Caco-2 (cell line): ENCODE measurements at regions not wholly inside any gene's neighbourhood (a gene's known extent, or its start where the extent isn't known, plus 50 kb on each side); places are given as distances from the start of the nearest gene placed in this dataset.

Experiments
- BruUV-seq: library from RNA; stranded (reverse); fragments of 400-500 nt; replicated peaks from 2 replicates; lab custom pipeline; 2021; lab: Mats Ljungman, UMichigan
- CTCF ChIA-PET: fragments of 300-600 bp; sonication (Branson Sonifier 250); formaldehyde crosslinking; loops from one replicate; lab custom pipeline; 2022; ENCODE audit warnings: antibody characterized with exemption; lab: Charles Lee
- POLR2A ChIA-PET: fragments of 300-600 bp; sonication (Branson Sonifier 250); formaldehyde crosslinking; loops from one replicate; lab custom pipeline; 2022; ENCODE audit warnings: antibody characterized with exemption; lab: Charles Lee
- DNase-seq, 2 experiments: peaks; one replicate each; pipeline versions ENCODE4 v3.0.0 to v3.0.0-alpha.2; 2020 to 2022
- H3K27me3 ChIP-seq: replicated peaks from 2 replicates; pipeline ENCODE4 v1.6.0; 2011; ENCODE audit warnings: low read length; ENCODE audit not compliant: control insufficient read depth, insufficient read depth
- H3K36me3 ChIP-seq: 2 replicates; pipeline ENCODE4 v1.5.1; 2011; ENCODE audit warnings: low read length; ENCODE audit not compliant: control insufficient read depth, insufficient read depth
- H3K4me1 ChIP-seq: fragments of 250-450 bp; sonication (Bioruptor Pico); 2 replicates; pipeline ENCODE4 v1.5.1; 2020; ENCODE audit warnings: mild to moderate bottlenecking
- H3K4me3 ChIP-seq: 2 replicates; pipeline ENCODE4 v1.5.1; 2011; ENCODE audit warnings: low read depth, mild to moderate bottlenecking, control low read depth, low read length
- H3K9me3 ChIP-seq: fragments of 250-450 bp; sonication (Bioruptor Pico); 2 replicates; pipeline ENCODE4 v1.5.1; 2020; ENCODE audit warnings: mild to moderate bottlenecking, moderate library complexity
- H3K27ac Mint-ChIP-seq: one replicate; pipeline ENCODE4 v1.8.0; 2022; ENCODE audit warnings: mixed read lengths; ENCODE audit not compliant: unreplicated experiment
- H3K27me3 Mint-ChIP-seq: one replicate; pipeline ENCODE4 v1.8.0; 2022; ENCODE audit warnings: mixed read lengths; ENCODE audit not compliant: insufficient read depth, unreplicated experiment
- H3K36me3 Mint-ChIP-seq: one replicate; pipeline ENCODE4 v1.8.0; 2022; ENCODE audit warnings: mild to moderate bottlenecking, mixed read lengths; ENCODE audit not compliant: insufficient read depth, unreplicated experiment
- H3K4me1 Mint-ChIP-seq: one replicate; pipeline ENCODE4 v1.8.0; 2022; ENCODE audit warnings: low read depth, mixed read lengths; ENCODE audit not compliant: unreplicated experiment
- H3K4me3 Mint-ChIP-seq: one replicate; pipeline ENCODE4 v1.8.0; 2022; ENCODE audit warnings: mild to moderate bottlenecking, moderate library complexity, mixed read lengths; ENCODE audit not compliant: unreplicated experiment
- H3K9me3 Mint-ChIP-seq: one replicate; pipeline ENCODE4 v1.8.0; 2022; ENCODE audit warnings: mixed read lengths; ENCODE audit not compliant: unreplicated experiment
- CTCF ChIP-seq, 2 experiments: fragments of 200-600 bp in 1 of 2; IDR thresholded peaks; 1 replicate in 1 of 2; 2 replicates in 1 of 2; pipeline versions ENCODE4 v1.5.1 to v1.8.0; 2011 to 2022; ENCODE audit warnings: antibody characterized with exemption in 1 of 2, control low read depth in 1 of 2, inconsistent platforms in 1 of 2, low read depth in 1 of 2, low read length in 1 of 2, mild to moderate bottlenecking in 1 of 2, moderate library complexity in 1 of 2; ENCODE audit not compliant: insufficient read depth in 1 of 2, severe bottlenecking in 1 of 2, unreplicated experiment in 1 of 2
- intact Hi-C: fragments of 100-400 bp; cut with micrococcal nuclease; formaldehyde crosslinking; loops from one replicate; pipeline ENCODE4 v1.10.0; 2022; ENCODE audit not compliant: unreplicated experiment

GRCh38 chr5:155616779-155617392, 603.3 kb downstream of the KIF4B start:
- TF ChIP-seq CTCF (IDR thresholded peaks at IDR 0.05; ENCODE audit: insufficient read depth in 1 of 2, low read depth in 1 of 2, low read length in 1 of 2, severe bottlenecking in 1 of 2, unreplicated experiment in 1 of 2) = peak; percentile 86 to 91
- DNase-seq = peak; percentile 58 to 75
- H3K27ac Mint-ChIP-seq = no peak overlapping the region
- POLR2A ChIA-PET = no interaction called here
- peaks cover 13% of the 10 kb centered on the region for H3K27me3 Mint-ChIP-seq
- no peaks in the 10 kb centered on the region for H3K27me3 ChIP-seq
- H3K9me3 ChIP-seq = no peaks in the 10 kb centered on the region
- no peaks in the 10 kb centered on the region for H3K36me3 Mint-ChIP-seq
- H3K4me1 Mint-ChIP-seq = no peaks in the 10 kb centered on the region
- CTCF ChIA-PET = no interaction called here
- H3K36me3 ChIP-seq = no peaks in the 10 kb centered on the region
- no peaks in the 10 kb centered on the region for H3K4me1 ChIP-seq
- H3K9me3 Mint-ChIP-seq = no peaks in the 10 kb centered on the region
- no peak overlapping the region for H3K4me3 ChIP-seq
- no peak overlapping the region for H3K4me3 Mint-ChIP-seq
- intact Hi-C loops = loop anchor here (1.0 to 10.0 kb wide), 7 partner anchors 82 to 1515 kb away; no protein-coding TSS in a partner anchor
- no TSS peak for BruUV-seq

GRCh38 chr5:155619688-155620087, 606.1 kb downstream of the KIF4B start:
- POLR2A ChIA-PET = no interaction called here

GRCh38 chr5:155620821-155621410, 607.4 kb downstream of the KIF4B start:
- no peak for TF ChIP-seq CTCF (IDR thresholded peaks at IDR 0.05; ENCODE audit: insufficient read depth in 1 of 2, low read depth in 1 of 2, low read length in 1 of 2, severe bottlenecking in 1 of 2, unreplicated experiment in 1 of 2)
- Histone ChIP-seq H3K9me3 (no peaks in the 10 kb centered on the region), H3K4me3 (no peak overlapping the region), H3K27me3 (no peaks in the 10 kb centered on the region), H3K4me1 (no peaks in the 10 kb centered on the region), H3K36me3 (no peaks in the 10 kb centered on the region)
- Mint-ChIP-seq H3K27me3 (peaks cover 12% of the 10 kb centered on the region), H3K9me3 (no peaks in the 10 kb centered on the region), H3K4me3 (no peak overlapping the region), H3K4me1 (no peaks in the 10 kb centered on the region), H3K36me3 (no peaks in the 10 kb centered on the region), H3K27ac (no peak overlapping the region)
- ChIA-PET CTCF (no interaction called here), POLR2A (no interaction called here)
- BruUV-seq = no TSS peak
- intact Hi-C loops = no loop called here
- DNase-seq = no peak

More at GRCh38 chr5:155619688-155620087, 606.1 kb downstream of the KIF4B start:
- no peak for DNase-seq
- H3K36me3 ChIP-seq = no peaks in the 10 kb centered on the region
- intact Hi-C loops = loop anchor here (5.0 to 10.0 kb wide), 2 partner anchors 485 to 1513 kb away; no protein-coding TSS in a partner anchor
- no peaks in the 10 kb centered on the region for H3K27me3 ChIP-seq
- BruUV-seq = no TSS peak
- TF ChIP-seq CTCF (IDR thresholded peaks at IDR 0.05; ENCODE audit: insufficient read depth in 1 of 2, low read depth in 1 of 2, low read length in 1 of 2, severe bottlenecking in 1 of 2, unreplicated experiment in 1 of 2) = no peak
- H3K27ac Mint-ChIP-seq = no peak overlapping the region
- CTCF ChIA-PET = no interaction called here
- H3K9me3 Mint-ChIP-seq = no peaks in the 10 kb centered on the region
- no peaks in the 10 kb centered on the region for H3K36me3 Mint-ChIP-seq
- H3K4me3 Mint-ChIP-seq = no peak overlapping the region
- H3K4me3 ChIP-seq = no peak overlapping the region
- H3K4me1 Mint-ChIP-seq = no peaks in the 10 kb centered on the region
- H3K4me1 ChIP-seq = no peaks in the 10 kb centered on the region
- peaks cover 10% of the 10 kb centered on the region for H3K27me3 Mint-ChIP-seq
- H3K9me3 ChIP-seq = no peaks in the 10 kb centered on the region
